Sigmoid colon (tissue), 6 donors: ENCODE measurements at regions not wholly inside any gene's neighbourhood (a gene's known extent, or its start where the extent isn't known, plus 50 kb on each side); places are given as distances from the start of the nearest gene placed in this dataset.
"Not testable (repeated sequence)": the region's sequence is repeated elsewhere in the genome, so short reads cannot be mapped to it uniquely, and the experiment has no call there.

Experiments used
- DNase-seq: peaks from one replicate; pipeline ENCODE4 v3.0.0-alpha.2; 2019
- H3K27ac ChIP-seq, 4 donors: fragments of 200-600 bp; sonication (generic); one replicate each; pipeline ENCODE4 v1.5.1; 2016 to 2019; ENCODE audit warnings: mild to moderate bottlenecking in 1 of 4
- H3K27me3 ChIP-seq, 3 donors: fragments of 200-600 bp; sonication (generic); one replicate each; pipeline ENCODE4 v1.5.1; 2019; ENCODE audit warnings: mild to moderate bottlenecking in 1 of 3
- H3K36me3 ChIP-seq, 4 donors: fragments of 200-600 bp; sonication (generic); one replicate each; pipeline ENCODE4 v1.5.1; 2016 to 2019
- H3K4me1 ChIP-seq, 4 donors: fragments of 200-600 bp; sonication (generic); one replicate each; pipeline ENCODE4 v1.5.1; 2017 to 2019
- H3K4me3 ChIP-seq, 4 donors: fragments of 200-600 bp; sonication (generic); one replicate each; pipeline ENCODE4 v1.5.1; 2017 to 2019; ENCODE audit warnings: mild to moderate bottlenecking in 2 of 4, moderate library complexity in 1 of 4
- H3K9me3 ChIP-seq, 4 donors: fragments of 200-600 bp in 3 of 4; sonication (generic) in 3 of 4; one replicate each; pipeline versions ENCODE4 v1.5.1 to v1.6.1; 2013 to 2019
- EP300 ChIP-seq, 4 donors: sonication (generic); formaldehyde crosslinking; IDR thresholded peaks; one replicate each; pipeline ENCODE4 v1.6.1; 2017; ENCODE audit warnings: antibody characterized with exemption in 4 of 4
- POLR2A ChIP-seq, 2 donors: fragments of 450-650 bp; IDR thresholded peaks; one replicate each; pipeline ENCODE4 v1.6.1; 2016; ENCODE audit warnings: antibody characterized with exemption in 2 of 2, mild to moderate bottlenecking in 2 of 2, moderate library complexity in 2 of 2
- POLR2AphosphoS5 ChIP-seq, 4 donors: sonication (generic); formaldehyde crosslinking; IDR thresholded peaks; one replicate each; pipeline ENCODE4 v1.6.1; 2017; ENCODE audit warnings: antibody characterized with exemption in 4 of 4
- WGBS, 2 donors: extraction: QIAGEN DNeasy Blood & Tissue Kit; methylation state at CpG; one replicate each; pipeline ENCODE4 v1.1.7; 2013; 5-methylcytosine and 5-hydroxymethylcytosine counted together
- intact Hi-C: fragments of 100-400 bp; cut with DNase I; formaldehyde crosslinking; loops from one replicate; pipeline ENCODE4 v1.15.1; 2023
- TF ChIP-seq, protein P1 (sequence below), 4 experiments: fragments of 450-650 bp in 3 of 4; fragments of 200-600 bp in 1 of 4; IDR thresholded peaks; one replicate each; pipeline ENCODE4 v1.5.1; 2016 to 2019; ENCODE audit warnings: antibody characterized with exemption in 4 of 4, mild to moderate bottlenecking in 3 of 4, moderate library complexity in 2 of 4
- donor health status: healthy with polysubstance abuse.
- donor health status: healthy.

DNA sequence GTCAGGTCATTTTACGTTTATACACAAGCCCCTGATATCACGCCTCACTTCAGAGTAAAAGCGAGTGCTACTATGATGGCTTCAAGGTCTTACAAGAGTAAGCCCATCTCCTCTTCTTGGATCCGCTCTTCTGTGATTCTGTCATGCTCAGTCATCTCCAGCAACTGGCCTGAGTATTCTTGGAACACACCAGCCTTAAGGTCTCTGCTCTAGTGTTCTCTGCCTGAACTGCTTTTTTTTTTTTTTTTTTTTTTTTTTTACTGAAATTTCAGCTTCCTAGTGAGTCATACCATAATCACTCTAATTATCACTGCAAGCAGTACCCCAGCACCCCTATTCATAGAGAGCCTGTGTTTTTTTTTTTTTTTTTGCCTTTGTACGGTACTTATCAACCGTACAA, 1228.9 kb downstream of the CNTNAP5 start:
- 91 to 92% methylated on average over 6 of the region's 6 CpGs for WGBS, 2 donors
- Histone ChIP-seq H3K27ac (no peak overlapping the region), H3K36me3 (no peaks in the 10 kb centered on the region)

DNA sequence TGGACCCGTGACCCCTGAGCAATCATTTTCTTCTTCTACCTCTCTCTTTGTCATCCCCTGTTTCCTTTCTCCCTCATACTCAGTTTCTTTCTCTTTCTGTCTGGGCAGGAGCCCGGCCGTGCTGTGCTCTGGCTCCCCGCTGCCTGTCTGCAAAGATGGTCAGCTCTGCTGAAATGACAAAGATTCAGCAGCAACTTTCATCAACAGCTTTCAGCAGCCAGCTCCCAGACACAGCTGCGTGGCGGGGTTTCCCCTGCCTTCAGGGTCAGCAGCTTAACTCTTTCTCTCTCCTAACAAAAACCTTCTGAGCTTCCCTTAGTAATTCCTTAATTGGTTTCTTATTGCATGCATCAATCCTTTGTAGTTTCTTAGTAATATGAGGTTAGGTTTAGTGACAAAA, 1234.4 kb downstream of the CNTNAP5 start:
- 68 to 85% methylated on average over 6 of the region's 6 CpGs for WGBS, 2 donors
- intact Hi-C loops, result no loop called here
- Histone ChIP-seq H3K9me3 (no peaks in the 10 kb centered on the region), H3K27ac (no peak overlapping the region), H3K36me3 (no peaks in the 10 kb centered on the region), H3K4me1 (no peaks in the 10 kb centered on the region), H3K27me3 (no peaks in the 10 kb centered on the region), H3K4me3 (no peak overlapping the region)
- DNase-seq, result no peak
- TF ChIP-seq POLR2AphosphoS5 (IDR thresholded peaks at IDR 0.05) (no peak), POLR2A (IDR thresholded peaks at IDR 0.05) (no peak), EP300 (IDR thresholded peaks at IDR 0.05) (no peak)
- TF ChIP-seq, protein P1, sequence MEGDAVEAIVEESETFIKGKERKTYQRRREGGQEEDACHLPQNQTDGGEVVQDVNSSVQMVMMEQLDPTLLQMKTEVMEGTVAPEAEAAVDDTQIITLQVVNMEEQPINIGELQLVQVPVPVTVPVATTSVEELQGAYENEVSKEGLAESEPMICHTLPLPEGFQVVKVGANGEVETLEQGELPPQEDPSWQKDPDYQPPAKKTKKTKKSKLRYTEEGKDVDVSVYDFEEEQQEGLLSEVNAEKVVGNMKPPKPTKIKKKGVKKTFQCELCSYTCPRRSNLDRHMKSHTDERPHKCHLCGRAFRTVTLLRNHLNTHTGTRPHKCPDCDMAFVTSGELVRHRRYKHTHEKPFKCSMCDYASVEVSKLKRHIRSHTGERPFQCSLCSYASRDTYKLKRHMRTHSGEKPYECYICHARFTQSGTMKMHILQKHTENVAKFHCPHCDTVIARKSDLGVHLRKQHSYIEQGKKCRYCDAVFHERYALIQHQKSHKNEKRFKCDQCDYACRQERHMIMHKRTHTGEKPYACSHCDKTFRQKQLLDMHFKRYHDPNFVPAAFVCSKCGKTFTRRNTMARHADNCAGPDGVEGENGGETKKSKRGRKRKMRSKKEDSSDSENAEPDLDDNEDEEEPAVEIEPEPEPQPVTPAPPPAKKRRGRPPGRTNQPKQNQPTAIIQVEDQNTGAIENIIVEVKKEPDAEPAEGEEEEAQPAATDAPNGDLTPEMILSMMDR (IDR thresholded peaks at IDR 0.05), result no peak

More for the DNA sequence above, 1228.9 kb downstream of the CNTNAP5 start:
- H3K27me3 ChIP-seq, result no peaks in the 10 kb centered on the region
- no peaks in the 10 kb centered on the region for H3K4me1 ChIP-seq
- TF ChIP-seq POLR2A (IDR thresholded peaks at IDR 0.05) (no peak), POLR2AphosphoS5 (IDR thresholded peaks at IDR 0.05) (no peak), EP300 (IDR thresholded peaks at IDR 0.05) (no peak)
- TF ChIP-seq, protein P1 (IDR thresholded peaks at IDR 0.05), result no peak
- H3K9me3 ChIP-seq, result no peaks in the 10 kb centered on the region
- no peak overlapping the region for H3K4me3 ChIP-seq
- DNase-seq, result no peak
- intact Hi-C loops, result no loop called here

DNA sequence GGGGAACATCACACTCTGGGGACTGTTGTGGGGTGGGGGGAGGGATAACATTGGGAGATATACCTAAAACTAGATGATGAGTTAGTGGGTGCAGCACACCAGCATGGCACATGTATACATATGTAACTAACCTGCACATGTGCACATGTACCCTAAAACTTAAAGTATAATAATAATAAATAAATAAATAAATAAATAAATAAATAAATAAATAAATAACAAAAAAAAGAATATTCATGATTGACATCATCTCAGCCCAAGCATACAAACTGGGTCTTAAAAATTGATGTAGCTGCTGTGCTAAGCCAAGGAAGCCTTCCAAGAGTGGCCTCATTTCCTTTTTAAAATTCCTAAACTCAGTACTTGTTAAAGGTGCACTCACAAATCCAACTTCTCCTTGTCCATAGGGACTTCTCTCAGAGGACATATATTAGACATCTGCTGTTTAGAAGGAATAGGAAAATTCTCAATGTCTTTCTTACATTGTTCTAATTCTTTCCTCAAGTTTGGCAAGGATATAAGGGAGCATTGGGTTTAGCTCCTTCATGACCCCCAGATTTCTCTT, 1235.4 kb downstream of the CNTNAP5 start:
- DNase-seq, H3K27ac ChIP-seq, intact Hi-C loops, H3K4me1 ChIP-seq, H3K4me3 ChIP-seq, H3K36me3 ChIP-seq, H3K27me3 ChIP-seq, H3K9me3 ChIP-seq: not testable (repeated sequence)

DNA sequence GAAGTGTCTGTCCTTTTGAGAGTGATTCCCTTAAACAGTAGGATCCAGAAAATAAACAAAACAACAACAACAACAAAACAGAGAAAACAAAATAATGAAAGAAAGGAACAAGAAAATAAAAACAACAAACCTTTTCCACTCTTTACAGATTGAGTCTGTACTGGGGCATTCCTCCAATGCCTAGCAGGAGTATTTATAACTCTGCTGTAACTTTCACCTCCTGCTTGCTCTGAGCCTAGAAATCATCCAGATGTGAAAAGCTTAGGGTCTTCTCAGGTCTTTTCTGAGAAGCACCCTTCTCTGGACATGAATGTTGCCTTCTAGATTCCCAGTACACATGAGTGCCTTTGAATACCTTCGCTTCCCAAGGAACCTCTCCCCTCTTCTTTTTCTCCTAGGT, 1239.4 kb downstream of the CNTNAP5 start:
- WGBS, 2 donors, result 88 to 96% methylated on average over 1 of the region's 1 CpG
- H3K4me3 ChIP-seq, result no peak overlapping the region

DNA sequence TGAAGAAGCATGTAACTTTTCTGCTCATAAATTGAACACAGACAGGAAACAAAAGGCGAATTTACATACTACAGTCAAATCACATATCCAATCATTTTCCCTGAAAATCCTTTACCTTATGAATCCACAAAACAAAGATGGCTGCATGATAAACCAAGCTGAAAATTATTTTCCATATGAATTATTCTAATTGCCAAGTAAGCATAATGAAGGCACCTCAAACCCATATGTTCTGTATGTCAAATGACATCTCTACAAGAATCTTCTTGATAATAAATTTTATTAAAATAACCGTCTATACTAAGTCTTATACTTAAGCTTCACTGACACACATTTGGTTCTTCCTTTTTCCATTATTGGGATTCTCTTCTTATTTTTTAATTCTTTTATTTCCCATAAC, 1242.6 kb downstream of the CNTNAP5 start:
- H3K27me3 ChIP-seq, result no peaks in the 10 kb centered on the region
- 86 to 90% methylated on average over 2 of the region's 2 CpGs for WGBS, 2 donors
- intact Hi-C loops, result no loop called here

More for the DNA sequence above, 1239.4 kb downstream of the CNTNAP5 start:
- DNase-seq, result no peak
- no peak overlapping the region for H3K27ac ChIP-seq
- H3K27me3 ChIP-seq, result no peaks in the 10 kb centered on the region
- no peaks in the 10 kb centered on the region for H3K9me3 ChIP-seq
- no peaks in the 10 kb centered on the region for H3K4me1 ChIP-seq
- intact Hi-C loops, result no loop called here
- TF ChIP-seq, protein P1 (IDR thresholded peaks at IDR 0.05), result no peak
- TF ChIP-seq POLR2AphosphoS5 (IDR thresholded peaks at IDR 0.05) (no peak), POLR2A (IDR thresholded peaks at IDR 0.05) (no peak), EP300 (IDR thresholded peaks at IDR 0.05) (no peak)
- no peaks in the 10 kb centered on the region for H3K36me3 ChIP-seq

More for the DNA sequence above, 1242.6 kb downstream of the CNTNAP5 start:
- DNase-seq, result no peak
- Histone ChIP-seq H3K4me1 (no peaks in the 10 kb centered on the region), H3K27ac (no peak overlapping the region), H3K36me3 (no peaks in the 10 kb centered on the region), H3K4me3 (no peak overlapping the region), H3K9me3 (no peaks in the 10 kb centered on the region)
- TF ChIP-seq, protein P1 (IDR thresholded peaks at IDR 0.05), result no peak
- TF ChIP-seq POLR2A (IDR thresholded peaks at IDR 0.05) (no peak), POLR2AphosphoS5 (IDR thresholded peaks at IDR 0.05) (no peak), EP300 (IDR thresholded peaks at IDR 0.05) (no peak)
